HG03175 (cell line): ENCODE measurements at regions not wholly inside any gene's neighbourhood (a gene's known extent, or its start where the extent isn't known, plus 50 kb on each side); places are given as distances from the start of the nearest gene placed in this dataset.
"Not testable (repeated sequence)": the region's sequence is repeated elsewhere in the genome, so short reads cannot be mapped to it uniquely, and the experiment has no call there.

Source experiments
- ATAC-seq: cut with Tn5 transposase; IDR thresholded peaks from one replicate; pipeline ENCODE4 v1.9.1; 2021; ENCODE audit warnings: mild to moderate bottlenecking, moderate library complexity; ENCODE audit not compliant: unreplicated experiment

DNA sequence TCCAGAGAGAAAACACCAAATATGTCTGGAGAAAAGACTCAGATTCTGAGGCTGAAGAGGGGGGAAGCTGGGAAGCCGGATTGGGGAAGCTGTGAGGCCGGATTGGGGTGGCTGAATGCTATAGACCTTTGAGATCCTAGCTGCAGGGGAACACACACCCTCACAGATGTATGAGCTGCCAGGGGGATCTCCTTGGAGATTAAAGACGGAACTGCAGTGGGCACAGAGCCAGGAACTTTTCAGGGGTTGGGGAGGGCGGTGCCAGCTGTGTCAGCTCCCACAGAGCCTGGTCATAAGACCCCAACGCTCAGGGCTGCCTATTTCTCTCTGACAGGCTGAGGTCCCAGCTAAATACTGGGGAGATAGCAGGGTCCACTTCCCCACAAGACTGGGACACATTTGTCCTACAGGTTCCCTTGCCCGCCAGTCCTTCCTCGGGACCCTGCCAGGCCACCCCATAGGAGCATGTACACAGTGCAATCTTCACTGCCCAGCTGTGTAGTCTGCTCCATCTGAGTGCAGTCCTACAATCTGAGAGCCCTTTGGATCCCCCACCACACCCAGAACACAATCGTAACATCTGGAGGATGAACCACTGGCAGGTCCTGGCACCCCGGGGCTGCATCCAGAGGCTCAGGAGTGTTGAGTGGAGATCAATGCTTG is 1893.9 kb downstream of the PCDH9 start:
- ATAC-seq: no peak

DNA sequence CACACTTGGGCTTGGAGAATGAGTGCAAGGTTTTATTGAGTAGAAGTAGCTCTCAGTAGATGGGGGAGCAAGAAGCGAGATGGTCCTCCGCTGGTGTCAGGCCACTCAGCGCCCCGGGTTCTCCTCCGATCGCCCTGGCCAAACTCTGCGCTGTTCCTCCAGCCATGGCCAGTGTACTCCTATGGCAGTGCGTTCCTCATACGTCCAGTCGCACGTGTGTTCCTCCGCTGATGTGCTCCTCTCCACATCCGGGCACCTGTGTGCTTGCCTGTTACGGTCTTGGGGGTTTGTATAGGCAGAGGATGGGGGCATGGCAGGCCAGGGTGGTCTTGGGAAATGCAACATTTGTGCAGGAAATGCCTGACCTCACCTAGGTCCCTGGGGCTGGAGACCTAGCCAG is 1899.4 kb downstream of the PCDH9 start:
- ATAC-seq: no peak

DNA sequence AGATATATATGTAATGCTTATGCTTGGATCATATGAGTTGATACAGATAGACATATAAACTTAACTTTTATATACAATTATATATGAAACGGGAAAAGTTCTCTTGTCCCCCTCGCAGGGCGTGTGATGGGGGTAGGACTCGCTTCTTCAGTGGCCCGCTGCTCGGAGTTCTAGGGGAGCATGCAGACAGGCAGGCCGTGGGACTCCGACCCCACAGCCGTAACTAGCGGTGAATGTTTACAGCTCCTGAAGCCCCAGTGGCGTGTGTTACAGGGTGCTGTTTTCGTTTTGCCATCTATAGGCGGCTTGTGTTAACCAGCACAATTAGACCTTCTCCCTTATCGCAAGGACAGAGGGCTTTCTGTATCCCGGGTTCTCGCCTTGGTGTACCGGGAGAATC is 1899.8 kb downstream of the PCDH9 start:
- ATAC-seq: no peak

DNA sequence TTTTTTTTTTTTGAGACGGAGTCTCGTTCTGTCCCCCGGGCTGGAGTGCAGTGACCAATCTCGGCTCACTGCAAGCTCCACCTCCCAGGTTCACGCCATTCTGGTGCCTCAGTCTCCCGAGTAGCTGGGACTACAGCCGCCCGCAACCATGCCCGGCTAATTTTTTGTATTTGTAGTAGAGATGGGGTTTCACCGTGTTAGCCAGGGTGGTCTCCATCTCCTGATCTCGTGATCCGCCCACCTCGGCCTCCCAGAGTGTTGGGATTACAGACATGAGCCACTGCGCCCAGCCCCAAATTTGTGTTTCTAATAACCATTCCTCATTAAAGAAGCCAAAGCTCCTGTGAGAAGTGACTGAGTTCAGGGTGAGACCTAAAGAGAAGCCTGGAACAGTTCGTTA is 1906.9 kb downstream of the PCDH9 start:
- ATAC-seq: not testable (repeated sequence)

DNA sequence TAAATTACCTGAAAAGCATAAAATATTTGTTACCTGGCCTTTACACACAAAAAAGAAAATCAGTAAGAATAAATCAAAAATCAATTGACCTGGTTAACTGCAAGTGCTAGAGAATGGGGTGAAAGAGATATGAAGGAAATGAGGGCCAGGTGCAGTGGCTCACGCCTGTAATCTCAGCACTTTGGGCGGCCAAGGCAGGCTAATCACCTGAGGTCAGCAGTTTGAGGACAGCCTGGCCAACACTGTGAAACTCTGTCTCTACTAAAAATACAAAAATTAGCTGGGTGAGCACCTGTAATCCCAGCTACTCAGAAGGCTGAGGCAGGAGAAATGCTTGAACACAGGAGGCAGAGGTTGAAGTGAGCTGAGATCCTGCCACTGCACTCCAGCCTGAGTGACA is 1908.7 kb downstream of the PCDH9 start:
- not testable (repeated sequence) for ATAC-seq

DNA sequence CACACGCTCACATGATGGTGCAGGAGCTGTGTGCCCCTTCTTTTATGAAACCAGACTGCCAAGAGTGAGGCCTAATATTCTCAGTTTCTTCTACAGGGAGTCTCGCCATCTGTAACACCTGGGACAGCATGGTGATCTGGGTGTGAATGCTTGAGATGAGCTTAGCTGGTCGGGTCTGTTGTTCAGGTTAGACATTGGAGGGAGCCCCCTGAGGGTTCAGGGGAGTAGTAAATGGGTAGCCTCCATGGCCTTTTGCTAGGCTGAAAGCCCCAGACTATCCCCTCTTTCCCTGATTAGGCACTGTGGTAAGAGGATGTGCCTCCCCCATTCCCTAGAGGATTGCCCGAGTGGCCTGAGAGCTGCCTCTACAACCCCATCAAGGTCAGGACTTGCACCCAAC is 1916.1 kb downstream of the PCDH9 start:
- ATAC-seq: no peak

DNA sequence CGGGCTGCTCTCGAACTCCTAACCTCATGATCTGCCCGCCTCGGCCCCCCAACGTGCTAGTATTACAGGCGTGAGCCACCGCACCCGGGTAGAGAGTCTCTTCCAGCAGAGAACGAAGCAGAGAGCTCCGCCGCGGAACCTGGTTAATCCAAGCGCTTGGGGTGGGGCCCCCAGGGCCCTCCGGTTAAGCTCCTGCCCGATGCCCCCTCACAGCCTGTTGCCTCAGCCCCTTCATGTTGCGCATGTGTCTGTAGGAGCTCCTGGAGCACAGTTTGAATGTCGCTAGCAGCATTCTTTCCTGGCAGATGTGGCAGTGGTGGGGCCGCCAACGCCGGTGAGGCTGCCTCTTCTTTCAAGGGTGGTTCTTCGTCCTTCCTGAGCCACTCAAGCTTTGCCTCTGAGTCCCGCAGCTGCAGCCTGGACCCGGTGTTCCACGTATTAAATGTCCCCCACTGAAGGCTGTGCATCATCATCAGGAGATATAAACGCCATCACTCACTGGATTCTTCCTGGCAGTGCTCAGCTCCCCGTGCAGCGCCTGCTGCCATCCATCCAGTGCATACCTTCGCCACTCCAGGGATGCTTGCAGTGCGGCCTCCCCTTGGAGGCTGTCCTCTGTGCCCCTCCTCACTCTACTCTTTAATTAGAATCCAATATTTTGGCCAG is 1919.3 kb downstream of the PCDH9 start:
- ATAC-seq: no peak

DNA sequence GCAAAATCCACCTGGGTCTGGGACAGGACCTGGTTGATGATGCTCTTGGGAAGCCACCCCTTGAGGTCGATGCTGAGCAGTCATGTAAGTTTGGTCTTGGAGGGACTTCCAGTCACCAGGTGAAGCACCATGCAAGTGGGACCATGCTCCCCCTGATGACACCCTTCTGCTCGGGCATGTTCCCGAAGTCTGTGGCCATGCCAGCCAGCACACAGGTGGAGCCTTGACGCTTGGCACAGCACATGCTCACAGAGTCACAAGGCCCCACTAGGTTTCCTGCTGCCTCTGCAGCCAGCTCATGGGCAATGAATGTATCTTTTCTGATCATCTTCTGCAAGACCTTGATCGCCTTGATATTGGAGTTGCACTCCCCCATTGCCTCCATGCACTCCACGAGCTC is 1920.2 kb downstream of the PCDH9 start:
- ATAC-seq: no peak

DNA sequence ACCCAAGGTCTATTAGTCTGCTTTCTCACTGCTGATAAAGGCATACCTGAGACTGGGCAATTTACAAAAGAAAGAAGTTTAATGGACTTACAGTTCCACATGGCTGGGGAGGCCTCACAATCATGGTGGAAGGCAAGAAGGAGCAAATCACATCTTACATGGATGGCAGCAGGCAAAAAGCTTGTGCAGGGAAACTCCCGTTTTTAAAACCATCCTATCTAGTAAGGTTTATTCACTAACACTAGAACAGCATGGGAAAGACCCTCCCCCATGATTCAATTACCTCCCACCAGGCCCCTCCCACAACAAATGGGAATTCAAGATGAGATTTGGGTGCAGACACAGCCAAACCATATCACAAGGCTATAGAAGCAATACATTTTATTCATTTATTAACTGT is 1921.4 kb downstream of the PCDH9 start:
- ATAC-seq: not testable (repeated sequence)

DNA sequence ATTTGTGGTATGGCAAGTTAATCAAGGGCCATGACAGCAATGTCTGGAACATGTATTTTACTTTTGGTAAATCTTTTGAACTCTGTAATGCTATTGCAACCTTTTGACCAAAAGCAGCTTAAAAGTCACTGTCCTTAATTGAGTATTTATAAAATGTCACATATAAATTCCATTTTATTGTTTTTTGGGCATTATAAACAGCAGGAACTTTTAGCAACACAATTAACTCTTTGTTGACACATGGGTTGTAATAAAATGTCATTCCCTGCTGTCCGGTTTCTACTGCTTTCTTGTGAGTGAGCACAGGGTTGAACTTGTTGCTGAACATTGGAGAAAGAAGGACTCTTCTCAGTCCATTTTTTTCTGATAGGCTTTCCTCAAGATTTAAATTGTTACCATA is 1923.1 kb downstream of the PCDH9 start:
- no peak for ATAC-seq

DNA sequence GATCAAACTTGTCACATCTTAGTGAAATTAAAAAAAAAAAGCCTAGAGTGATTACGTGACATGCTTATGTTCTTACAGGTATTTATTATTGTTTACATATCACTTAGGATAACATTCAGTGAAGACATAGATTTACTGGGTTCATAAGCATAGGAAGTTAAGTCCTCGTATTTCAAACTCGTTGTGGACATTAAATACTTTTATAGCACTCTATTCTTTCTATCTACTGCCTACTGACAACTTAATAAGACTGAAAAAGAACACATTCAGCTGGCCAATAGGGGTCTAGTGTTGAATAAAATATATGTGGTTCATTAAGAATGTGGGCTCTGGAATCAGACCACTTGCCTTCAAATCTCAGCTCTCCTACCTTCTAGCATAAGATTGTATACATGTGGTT is 1927.4 kb downstream of the PCDH9 start:
- no peak for ATAC-seq

DNA sequence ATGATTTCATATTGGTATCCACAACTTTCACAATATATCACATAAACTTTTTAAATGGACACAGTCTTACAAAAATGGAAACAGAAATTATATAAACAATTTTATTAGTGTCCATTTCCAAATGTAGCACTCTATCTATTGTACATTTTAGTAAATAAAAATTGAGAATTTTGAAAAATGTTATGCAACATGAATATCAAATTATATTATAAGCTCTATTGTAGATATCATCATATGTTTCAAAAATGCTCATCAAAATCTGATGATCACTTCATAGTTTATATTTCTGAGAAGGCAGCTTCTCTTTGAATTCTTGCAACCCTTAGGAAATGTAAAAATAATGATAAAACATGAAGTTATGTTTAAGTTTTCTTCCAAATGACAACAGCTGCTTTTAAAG is 1928.6 kb downstream of the PCDH9 start:
- ATAC-seq: no peak

DNA sequence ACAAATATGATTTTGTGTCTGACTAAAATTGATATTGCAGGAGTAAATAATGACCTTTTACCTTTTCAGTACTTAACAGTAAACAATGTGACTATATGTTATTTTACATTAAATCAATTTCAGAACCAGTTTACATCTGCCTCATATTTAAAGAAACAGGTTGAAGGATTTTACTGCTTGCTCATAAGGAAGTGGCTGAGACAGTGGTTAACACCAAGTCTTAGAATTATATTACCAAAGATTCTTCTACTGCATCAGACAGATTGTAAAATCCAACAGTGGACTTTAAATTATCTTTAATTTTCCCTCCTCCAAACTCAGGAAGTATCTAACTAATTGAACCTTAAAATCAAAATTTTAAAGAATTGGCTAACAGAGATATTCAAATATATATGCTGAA is 1929.9 kb downstream of the PCDH9 start:
- no peak for ATAC-seq

DNA sequence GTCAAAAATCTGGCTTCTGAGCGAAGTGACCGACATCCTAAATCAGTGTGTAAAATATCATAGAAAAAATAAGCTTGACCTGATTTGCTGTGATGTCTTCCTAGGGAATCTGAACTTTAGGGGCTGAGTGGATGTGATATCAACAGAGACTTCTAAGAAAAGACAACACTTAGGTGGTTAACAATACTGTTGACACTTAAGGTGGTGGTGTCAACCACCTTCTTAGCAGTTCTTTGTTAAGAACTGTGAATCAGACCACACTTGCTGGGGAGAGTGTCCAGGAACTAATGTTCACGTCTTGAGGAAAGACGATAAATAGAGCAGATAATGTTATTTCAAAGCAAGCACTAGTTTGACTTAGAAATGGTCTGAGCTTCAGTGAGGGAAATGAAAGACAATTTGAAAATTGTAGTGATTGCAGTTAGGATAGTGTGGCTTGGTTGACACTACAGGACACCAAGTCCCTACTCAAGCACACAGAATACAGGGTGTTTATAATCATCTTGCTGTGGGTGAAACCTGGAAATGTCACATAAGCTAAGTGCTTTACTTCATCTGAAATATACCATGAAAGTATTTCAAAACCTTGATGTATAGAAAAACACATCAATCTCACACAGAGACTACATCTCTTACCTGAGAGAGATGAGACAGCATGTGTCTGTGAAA is 1936.5 kb downstream of the PCDH9 start:
- ATAC-seq: no peak

DNA sequence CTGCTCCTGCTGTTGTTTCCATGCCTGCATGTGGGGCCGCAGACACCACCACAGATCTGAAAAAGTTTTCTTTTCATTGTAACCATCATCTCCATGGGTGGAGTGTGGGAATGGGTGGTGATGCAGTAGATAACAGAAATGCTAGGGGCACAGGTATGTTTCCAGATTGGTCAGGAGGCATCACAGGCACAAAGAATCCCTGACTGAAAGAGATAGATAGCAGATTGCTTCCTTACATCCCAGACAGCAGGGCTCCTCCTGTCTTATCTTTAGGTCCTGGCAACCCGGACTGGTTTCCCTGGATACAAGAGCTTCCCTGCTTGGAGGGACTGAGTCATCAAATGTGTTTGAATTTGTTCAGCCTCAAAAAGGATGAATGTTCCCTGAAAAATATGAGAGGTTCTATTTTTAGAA is 1937.6 kb downstream of the PCDH9 start:
- ATAC-seq: no peak

DNA sequence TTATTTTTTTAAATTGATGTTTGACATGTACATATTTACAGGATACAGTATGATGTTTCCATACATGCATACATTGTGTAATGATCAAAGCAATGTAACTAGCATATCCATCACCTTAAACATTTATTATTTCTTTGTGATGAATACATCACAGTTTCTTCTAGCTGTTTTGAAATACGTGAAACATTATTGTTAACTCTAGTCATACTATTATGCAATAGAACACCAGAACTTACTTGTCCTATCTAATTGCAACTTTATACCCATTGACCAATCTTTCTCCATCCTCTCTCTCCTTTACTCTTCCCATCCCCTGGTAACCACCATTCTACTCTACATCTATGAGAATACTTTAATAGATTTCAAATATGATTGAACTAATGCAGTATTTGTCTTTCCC is 1942.7 kb downstream of the PCDH9 start:
- ATAC-seq: no peak

DNA sequence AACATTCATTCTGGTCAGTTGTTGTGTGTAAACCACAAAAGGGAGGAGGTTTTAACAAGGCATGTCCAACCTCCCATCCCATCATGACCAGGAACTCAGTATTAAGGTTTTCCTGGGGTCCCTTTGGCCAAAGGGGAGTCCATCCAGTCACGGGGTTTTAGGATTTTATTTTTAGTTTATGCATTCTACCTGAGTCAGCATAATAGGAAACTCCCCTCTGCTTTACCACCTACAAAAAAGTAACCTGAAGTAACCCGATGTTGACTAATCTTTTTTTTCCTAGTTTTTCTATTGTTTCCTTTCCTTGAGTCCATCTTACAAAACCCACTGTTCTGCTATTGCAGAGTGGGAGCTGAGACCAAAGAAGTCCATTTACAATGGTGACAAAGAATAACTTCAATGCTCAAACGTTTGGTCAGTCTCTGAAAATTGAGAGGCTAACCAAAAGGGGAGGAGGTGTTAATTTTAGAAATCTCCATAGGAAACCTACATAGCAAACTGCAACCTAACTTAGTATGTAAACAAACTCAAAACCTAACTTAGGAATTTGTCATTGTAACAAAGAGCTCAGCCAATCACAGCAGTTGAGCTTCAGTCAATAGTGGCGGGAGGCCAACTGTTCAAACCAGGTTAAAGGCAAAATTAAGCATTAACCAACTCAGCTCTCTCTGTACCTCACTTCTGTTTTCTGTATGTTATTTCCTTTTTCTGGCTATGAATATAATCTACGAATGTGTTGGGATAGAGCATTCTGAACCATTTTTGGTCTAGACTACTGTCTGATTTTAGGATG is 1954.1 kb downstream of the PCDH9 start:
- ATAC-seq: no peak

DNA sequence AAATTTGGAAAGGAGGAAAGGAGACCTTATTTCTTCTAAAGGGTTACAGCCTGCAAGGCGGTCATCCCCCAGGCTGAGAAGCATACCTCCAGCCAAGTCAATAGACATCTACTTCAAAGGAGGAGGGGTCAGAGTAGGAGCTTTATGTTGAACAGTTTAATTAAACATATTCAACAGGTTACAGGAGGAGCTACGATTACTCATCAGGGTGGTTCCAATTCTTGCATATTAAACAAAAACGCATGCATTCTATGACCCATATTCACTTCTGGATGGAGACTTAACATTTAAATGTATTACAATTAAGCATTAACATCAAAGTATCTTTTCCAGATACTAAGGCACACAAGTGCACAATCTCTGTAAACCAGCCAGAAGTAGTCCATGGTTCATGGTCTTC is 1955.0 kb downstream of the PCDH9 start:
- no peak for ATAC-seq

DNA sequence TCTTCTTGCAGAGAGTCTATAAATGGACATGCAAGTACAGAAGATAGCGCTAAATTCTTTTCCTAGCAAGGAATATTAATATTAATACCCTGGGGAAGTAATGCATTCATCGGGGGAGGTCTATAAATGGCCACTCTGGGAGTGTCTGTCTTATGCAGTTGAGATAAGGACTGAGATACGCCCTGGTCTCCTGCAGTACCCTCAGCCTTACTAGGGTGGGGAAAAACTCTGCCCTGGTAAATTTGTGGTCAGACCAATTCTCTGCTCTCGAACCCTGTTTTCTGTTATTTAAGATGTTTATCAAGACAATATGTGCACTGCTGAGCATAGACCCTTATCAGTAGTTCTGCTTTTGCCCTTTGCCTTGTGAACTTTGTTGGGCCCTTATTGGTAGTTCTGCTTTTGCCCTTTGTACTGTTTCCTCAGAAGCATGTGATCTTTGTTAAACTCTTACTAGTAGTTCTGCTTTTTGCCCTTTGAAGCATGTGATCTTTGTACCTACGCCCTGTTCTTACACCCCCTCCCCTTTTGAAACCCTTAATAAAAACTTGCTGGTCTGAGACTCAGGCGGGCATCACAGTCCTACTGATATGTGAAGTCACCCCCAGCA is 1956.2 kb downstream of the PCDH9 start:
- ATAC-seq: not testable (repeated sequence)

DNA sequence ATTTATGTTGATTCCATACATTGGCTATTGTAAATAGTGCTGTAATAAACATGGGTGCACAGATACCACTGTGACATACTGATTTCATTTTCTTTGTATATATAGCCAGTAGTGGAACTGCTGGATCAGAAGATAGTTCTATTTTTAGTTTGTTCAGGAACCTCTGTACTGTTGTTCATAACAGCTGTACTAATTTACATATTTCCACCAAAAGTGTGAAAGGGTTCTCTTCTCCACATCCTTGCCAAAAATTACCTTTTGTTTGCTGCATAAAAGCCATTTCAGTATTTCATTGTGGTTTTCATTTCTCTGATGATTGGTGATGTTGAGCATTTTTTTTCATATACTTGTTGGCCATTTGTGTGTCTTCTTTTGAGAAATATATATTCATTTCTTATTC is 1962.1 kb downstream of the PCDH9 start:
- no peak for ATAC-seq

DNA sequence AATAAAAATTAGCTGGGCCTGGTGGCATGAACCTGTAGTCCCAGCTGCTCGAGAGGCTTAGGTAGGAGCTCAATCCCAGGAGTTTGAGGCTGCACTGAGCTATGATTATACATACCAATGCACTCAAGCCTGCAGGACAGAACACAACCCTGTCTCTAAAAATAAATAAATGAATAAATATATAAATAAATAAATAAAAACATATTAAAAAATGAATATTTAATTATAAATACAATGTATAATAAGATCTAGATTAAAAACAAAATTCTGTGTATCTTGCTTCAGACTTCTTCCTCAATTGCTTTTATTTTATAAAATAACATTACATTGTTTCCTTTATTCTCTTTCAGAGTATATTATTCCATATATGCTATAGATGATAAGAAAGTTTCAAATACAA is 1964.1 kb downstream of the PCDH9 start:
- ATAC-seq: no peak
